ENCODE measurements at regions not wholly inside any gene's neighbourhood (a gene's known extent, or its start where the extent isn't known, plus 50 kb on each side); places are given as distances from the start of the nearest gene placed in this dataset.

GRCh38 chr11:79570104-79570503 is 129.3 kb upstream of the TENM4 start:
- no peak for DNase-seq

- no peak for DNase-seq
Measured at GRCh38 chr11:79564288-79564925, 123.6 kb upstream of the TENM4 start.

- DNase-seq = no peak
Measured at GRCh38 chr11:79561496-79561895, 120.7 kb upstream of the TENM4 start.

GRCh38 chr11:79550809-79551208 is 110.0 kb upstream of the TENM4 start:
- no peak for DNase-seq

GRCh38 chr11:79547256-79547655 is 106.4 kb upstream of the TENM4 start:
- no peak for DNase-seq

- DNase-seq = no peak
Measured at GRCh38 chr11:79546351-79546750, 105.5 kb upstream of the TENM4 start.

- DNase-seq = no peak
Measured at GRCh38 chr11:79544361-79544760, 103.5 kb upstream of the TENM4 start.

GRCh38 chr11:79543101-79543500 is 102.3 kb upstream of the TENM4 start:
- DNase-seq = no peak

- no peak for DNase-seq
Measured at GRCh38 chr11:79541466-79541865, 100.6 kb upstream of the TENM4 start.

- no peak for DNase-seq
Measured at GRCh38 chr11:79538775-79539174, 97.9 kb upstream of the TENM4 start.

- DNase-seq = no peak
Measured at GRCh38 chr11:79536155-79536917, 95.5 kb upstream of the TENM4 start.

GRCh38 chr11:79535606-79536005 is 94.8 kb upstream of the TENM4 start:
- no peak for DNase-seq

GRCh38 chr11:79525257-79525656 is 84.4 kb upstream of the TENM4 start:
- no peak for DNase-seq

GRCh38 chr11:79522626-79523025 is 81.8 kb upstream of the TENM4 start:
- DNase-seq = no peak

GRCh38 chr11:79520086-79520485 is 79.3 kb upstream of the TENM4 start:
- no peak for DNase-seq

GRCh38 chr11:79515781-79516180 is 75.0 kb upstream of the TENM4 start:
- DNase-seq = no peak

- no peak for DNase-seq
Measured at GRCh38 chr11:79514695-79515094, 73.9 kb upstream of the TENM4 start.

- no peak for DNase-seq
Measured at GRCh38 chr11:79514290-79514689, 73.5 kb upstream of the TENM4 start.

- no peak for DNase-seq
Measured at GRCh38 chr11:79512706-79513469, 72.1 kb upstream of the TENM4 start.

GRCh38 chr11:79510960-79511359 is 70.1 kb upstream of the TENM4 start:
- no peak for DNase-seq

GRCh38 chr11:79508461-79508860 is 67.6 kb upstream of the TENM4 start:
- DNase-seq = no peak

GRCh38 chr11:79507706-79508105 is 66.9 kb upstream of the TENM4 start:
- no peak for DNase-seq

- DNase-seq = no peak
Measured at GRCh38 chr11:79506734-79507344, 66.0 kb upstream of the TENM4 start.

All from central memory CD4-positive, alpha-beta T cell (primary cell).